ENCODE measurements at regions not wholly inside any gene's neighbourhood (a gene's known extent, or its start where the extent isn't known, plus 50 kb on each side); places are given as distances from the start of the nearest gene placed in this dataset.

- TF ChIP-seq CTCF (IDR thresholded peaks at IDR 0.05; ENCODE audit: poor library complexity) (no peak), EZH2 (IDR thresholded peaks at IDR 0.05; ENCODE audit: borderline replicate concordance) (no peak)
Measured at GRCh38 chr5:68012831-68013230, 202.7 kb upstream of the PIK3R1 start.

All from hepatocyte (in vitro differentiated cells).